SU-DHL-6 (cell line): ENCODE measurements at regions not wholly inside any gene's neighbourhood (a gene's known extent, or its start where the extent isn't known, plus 50 kb on each side); places are given as distances from the start of the nearest gene placed in this dataset.

Experiments
- H2AFZ ChIP-seq: fragments of 200-600 bp; sonication (generic); 2 replicates; pipeline ENCODE4 v1.6.1; 2014; ENCODE audit warnings: low read depth, mild to moderate bottlenecking, moderate library complexity, mixed read lengths, antibody characterized with exemption, low read length; ENCODE audit not compliant: severe bottlenecking
- H3F3A ChIP-seq: fragments of 200-600 bp; shearing (Covaris generic); 2 replicates; pipeline ENCODE4 v1.6.0; 2016; ENCODE audit warnings: antibody characterized with exemption, mild to moderate bottlenecking; ENCODE audit not compliant: insufficient read depth
- H3K27ac ChIP-seq: fragments of 200-600 bp; sonication (generic); 2 replicates; pipeline ENCODE4 v1.5.1; 2016; ENCODE audit warnings: low read depth, mild to moderate bottlenecking, low read length, moderate library complexity, mixed read lengths
- H3K27me3 ChIP-seq: fragments of 200-600 bp; sonication (generic), shearing (Covaris generic); 2 replicates; pipeline ENCODE4 v1.6.0; 2014; ENCODE audit warnings: mild to moderate bottlenecking, low read length
- H3K36me3 ChIP-seq: fragments of 200-600 bp; sonication (generic); 2 replicates; pipeline ENCODE4 v1.6.1; 2014; ENCODE audit warnings: mild to moderate bottlenecking, low read length, mixed read lengths
- H3K4me2 ChIP-seq: fragments of 300-600, 200-600 bp; shearing (Covaris generic), sonication (generic); 2 replicates; pipeline ENCODE4 v1.6.0; 2014; ENCODE audit warnings: low read length, low read depth, mild to moderate bottlenecking; ENCODE audit not compliant: poor library complexity, severe bottlenecking
- H3K4me3 ChIP-seq: fragments of 200-600 bp; sonication (generic); 2 replicates; pipeline ENCODE4 v1.5.1; 2014; ENCODE audit warnings: antibody characterized with exemption, low read length, mild to moderate bottlenecking, mixed read lengths; ENCODE audit not compliant: insufficient read depth, poor library complexity, severe bottlenecking
- H3K79me2 ChIP-seq: fragments of 200-600 bp; sonication (generic); 2 replicates; pipeline ENCODE4 v1.6.1; 2014; ENCODE audit warnings: mild to moderate bottlenecking, low read length, moderate library complexity; ENCODE audit not compliant: insufficient read depth
- H3K9ac ChIP-seq: fragments of 200-600 bp; sonication (generic); 2 replicates; pipeline ENCODE4 v1.7.0; 2014; ENCODE audit warnings: mild to moderate bottlenecking, low read length
- H3K9me2 ChIP-seq: fragments of 200-600 bp; sonication (generic); replicated peaks from 2 replicates; pipeline ENCODE4 v1.6.1; 2014; ENCODE audit warnings: low read length; ENCODE audit not compliant: insufficient read depth
- H3K9me3 ChIP-seq: fragments of 200-600 bp; sonication (generic); 2 replicates; pipeline ENCODE4 v1.6.1; 2014; ENCODE audit warnings: low read length, mixed read lengths; ENCODE audit not compliant: insufficient read depth
- H4K20me1 ChIP-seq: fragments of 200-600 bp; sonication (generic); 2 replicates; pipeline ENCODE4 v1.6.1; 2014; ENCODE audit warnings: low read depth, mild to moderate bottlenecking, antibody characterized with exemption, low read length, moderate library complexity, mixed read lengths
- EZH2phosphoT487 ChIP-seq: fragments of 200-600 bp; sonication (generic), shearing (Covaris generic); conservative IDR thresholded peaks from 2 replicates; pipeline ENCODE4 v1.6.1; 2018; ENCODE audit warnings: mild to moderate bottlenecking, antibody characterized with exemption, low read length, moderate library complexity, mixed read lengths
- TF ChIP-seq, protein P1 (sequence below): fragments of 200-600 bp; sonication (generic); IDR thresholded peaks from one replicate; pipeline ENCODE4 v1.5.1; 2017; ENCODE audit warnings: antibody characterized with exemption, mild to moderate bottlenecking, low read length, moderate library complexity; ENCODE audit not compliant: insufficient read depth, poor library complexity, severe bottlenecking

DNA sequence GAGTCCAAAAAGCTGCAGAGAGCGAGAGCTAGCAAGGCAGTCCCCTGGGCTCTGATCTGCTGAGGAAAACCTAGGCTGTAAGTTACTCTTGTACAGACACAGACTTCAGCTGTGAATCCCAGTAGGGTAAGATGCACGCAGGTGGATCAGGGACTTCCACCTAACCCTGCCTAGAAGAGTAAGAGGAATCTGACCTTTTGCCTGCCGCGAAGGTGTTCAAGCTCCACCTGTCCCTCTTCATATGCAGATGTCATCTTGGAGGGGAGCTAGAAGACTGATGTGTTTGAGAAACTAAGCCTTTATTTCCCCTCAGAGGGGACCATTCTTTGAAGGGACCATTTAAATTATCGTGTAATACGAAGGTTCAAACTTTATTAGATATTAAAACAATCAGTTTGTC is 108.6 kb upstream of the USP24 start:
- no peak overlapping the region for H3K4me2 ChIP-seq
- no peak overlapping the region for H3K4me3 ChIP-seq
- H3K36me3 ChIP-seq = no peaks in the 10 kb centered on the region
- no peaks in the 10 kb centered on the region for H3F3A ChIP-seq
- no peaks in the 10 kb centered on the region for H3K79me2 ChIP-seq
- H3K27ac ChIP-seq = no peak overlapping the region
- H3K9ac ChIP-seq = no peak overlapping the region
- H3K9me2 ChIP-seq = no peaks in the 10 kb centered on the region
- no peaks in the 10 kb centered on the region for H3K9me3 ChIP-seq
- no peaks in the 10 kb centered on the region for H4K20me1 ChIP-seq
- H3K27me3 ChIP-seq = no peaks in the 10 kb centered on the region
- no peak for TF ChIP-seq EZH2phosphoT487
- TF ChIP-seq, protein P1, sequence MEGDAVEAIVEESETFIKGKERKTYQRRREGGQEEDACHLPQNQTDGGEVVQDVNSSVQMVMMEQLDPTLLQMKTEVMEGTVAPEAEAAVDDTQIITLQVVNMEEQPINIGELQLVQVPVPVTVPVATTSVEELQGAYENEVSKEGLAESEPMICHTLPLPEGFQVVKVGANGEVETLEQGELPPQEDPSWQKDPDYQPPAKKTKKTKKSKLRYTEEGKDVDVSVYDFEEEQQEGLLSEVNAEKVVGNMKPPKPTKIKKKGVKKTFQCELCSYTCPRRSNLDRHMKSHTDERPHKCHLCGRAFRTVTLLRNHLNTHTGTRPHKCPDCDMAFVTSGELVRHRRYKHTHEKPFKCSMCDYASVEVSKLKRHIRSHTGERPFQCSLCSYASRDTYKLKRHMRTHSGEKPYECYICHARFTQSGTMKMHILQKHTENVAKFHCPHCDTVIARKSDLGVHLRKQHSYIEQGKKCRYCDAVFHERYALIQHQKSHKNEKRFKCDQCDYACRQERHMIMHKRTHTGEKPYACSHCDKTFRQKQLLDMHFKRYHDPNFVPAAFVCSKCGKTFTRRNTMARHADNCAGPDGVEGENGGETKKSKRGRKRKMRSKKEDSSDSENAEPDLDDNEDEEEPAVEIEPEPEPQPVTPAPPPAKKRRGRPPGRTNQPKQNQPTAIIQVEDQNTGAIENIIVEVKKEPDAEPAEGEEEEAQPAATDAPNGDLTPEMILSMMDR = no peak
- H2AFZ ChIP-seq = no peak overlapping the region

DNA sequence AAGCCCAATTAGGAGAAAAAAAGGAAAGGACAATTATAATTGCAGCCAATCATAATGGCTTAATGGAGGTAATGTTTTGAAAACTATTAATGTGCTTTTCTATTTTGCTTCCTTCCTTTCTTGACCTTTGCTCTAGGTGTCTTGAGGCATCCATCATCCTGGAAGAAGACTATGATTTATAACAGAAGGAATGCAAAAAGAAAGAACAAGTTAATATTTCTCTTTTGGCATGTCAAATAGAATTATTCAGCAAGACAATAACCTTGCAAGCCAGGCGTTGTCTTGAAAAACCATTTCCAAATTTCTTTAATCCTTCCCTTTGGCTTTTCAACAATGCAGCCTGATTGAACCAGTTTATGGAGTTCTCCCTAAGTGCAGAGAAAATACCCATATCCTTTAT is 107.7 kb upstream of the USP24 start:
- no peaks in the 10 kb centered on the region for H3F3A ChIP-seq
- H3K9me2 ChIP-seq = no peaks in the 10 kb centered on the region
- H3K4me2 ChIP-seq = no peak overlapping the region
- no peaks in the 10 kb centered on the region for H3K36me3 ChIP-seq
- no peaks in the 10 kb centered on the region for H3K79me2 ChIP-seq
- no peak overlapping the region for H3K27ac ChIP-seq
- H3K27me3 ChIP-seq = no peaks in the 10 kb centered on the region
- no peaks in the 10 kb centered on the region for H4K20me1 ChIP-seq
- H3K9me3 ChIP-seq = no peaks in the 10 kb centered on the region
- H2AFZ ChIP-seq = no peak overlapping the region
- no peak overlapping the region for H3K4me3 ChIP-seq
- TF ChIP-seq, protein P1 = no peak
- no peak for TF ChIP-seq EZH2phosphoT487
- H3K9ac ChIP-seq = no peak overlapping the region

DNA sequence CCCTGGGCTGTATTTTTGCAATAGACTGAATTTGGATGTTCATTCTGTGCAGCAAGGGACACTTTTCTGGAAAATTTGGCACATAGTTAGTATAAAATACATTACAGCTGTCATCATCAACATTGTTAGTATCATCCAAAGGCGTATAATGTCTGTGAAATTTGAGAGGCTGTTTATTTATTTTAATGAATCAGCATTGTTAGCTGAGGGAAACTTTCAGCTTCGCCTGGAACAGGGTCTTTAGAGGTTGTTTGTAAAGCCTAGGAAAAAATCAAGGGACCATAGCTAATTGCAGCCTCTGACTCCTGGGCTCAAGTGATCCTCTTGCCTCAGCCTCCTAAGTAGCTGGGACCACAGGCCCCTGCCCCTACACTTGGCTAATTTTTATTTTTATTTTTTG is 106.8 kb upstream of the USP24 start:
- H3K27me3 ChIP-seq = no peaks in the 10 kb centered on the region
- H3K4me3 ChIP-seq = no peak overlapping the region
- no peaks in the 10 kb centered on the region for H4K20me1 ChIP-seq
- H3F3A ChIP-seq = no peaks in the 10 kb centered on the region
- no peaks in the 10 kb centered on the region for H3K9me3 ChIP-seq
- H3K79me2 ChIP-seq = no peaks in the 10 kb centered on the region
- H3K4me2 ChIP-seq = no peak overlapping the region
- no peak overlapping the region for H3K9ac ChIP-seq
- H2AFZ ChIP-seq = no peak overlapping the region
- no peaks in the 10 kb centered on the region for H3K9me2 ChIP-seq
- H3K27ac ChIP-seq = no peak overlapping the region
- no peaks in the 10 kb centered on the region for H3K36me3 ChIP-seq
- TF ChIP-seq, protein P1 = no peak
- no peak for TF ChIP-seq EZH2phosphoT487

DNA sequence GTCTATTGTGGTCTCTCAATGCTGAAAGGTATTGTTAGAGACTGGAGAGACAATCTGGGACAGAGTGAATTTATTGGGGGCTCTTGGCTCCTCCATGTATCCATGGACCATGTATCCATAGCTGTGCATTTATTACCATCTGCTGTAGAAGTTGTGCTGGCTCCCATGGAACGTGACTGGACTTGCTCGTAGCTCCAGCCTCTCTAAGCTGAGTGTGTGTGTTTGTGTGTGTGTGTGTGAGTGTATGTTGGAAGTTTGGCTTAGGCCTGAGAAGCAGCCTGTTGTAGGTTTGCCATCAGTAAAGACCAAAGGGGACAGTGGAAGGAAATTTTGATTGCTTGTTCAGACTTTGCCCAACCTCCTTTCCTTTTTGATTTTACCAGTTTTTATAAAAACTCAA is 105.7 kb upstream of the USP24 start:
- no peak for TF ChIP-seq EZH2phosphoT487
- TF ChIP-seq, protein P1 = no peak
- Histone ChIP-seq H3K36me3 (no peaks in the 10 kb centered on the region), H3F3A (no peaks in the 10 kb centered on the region), H3K27me3 (no peaks in the 10 kb centered on the region), H3K9me3 (no peaks in the 10 kb centered on the region), H3K9me2 (no peaks in the 10 kb centered on the region), H3K4me3 (no peak overlapping the region), H3K79me2 (no peaks in the 10 kb centered on the region), H3K4me2 (no peak overlapping the region), H3K9ac (no peak overlapping the region), H3K27ac (no peak overlapping the region), H4K20me1 (no peaks in the 10 kb centered on the region), H2AFZ (no peak overlapping the region)
